Spleen (tissue), 11 donors: ENCODE measurements at regions not wholly inside any gene's neighbourhood (a gene's known extent, or its start where the extent isn't known, plus 50 kb on each side); places are given as distances from the start of the nearest gene placed in this dataset.
"Not testable (repeated sequence)": the region's sequence is repeated elsewhere in the genome, so short reads cannot be mapped to it uniquely, and the experiment has no call there.

Experiments
- DNase-seq: peaks from one replicate; pipeline ENCODE4 v3.0.0-alpha.2; 2020
- H3K27ac ChIP-seq, 8 donors: fragments of 200-600 bp; sonication (generic) in 7 of 8; 1 replicate in 4 of 8; 2 replicates in 4 of 8; pipeline versions ENCODE4 v1.5.0 to v1.8.0; 2016 to 2021; ENCODE audit warnings: inconsistent platforms in 4 of 8, mild to moderate bottlenecking in 4 of 8, moderate library complexity in 1 of 8
- H3K27me3 ChIP-seq, 7 donors: fragments of 200-600 bp; sonication (generic) in 6 of 7; replicated peaks in 1 of 7; 1 replicate in 4 of 7; 2 replicates in 3 of 7; pipeline versions ENCODE4 v1.5.0 to v1.8.0; 2016 to 2021; ENCODE audit warnings: inconsistent platforms in 3 of 7, mild to moderate bottlenecking in 1 of 7
- H3K36me3 ChIP-seq, 6 donors: fragments of 200-600 bp; sonication (generic) in 5 of 6; 1 replicate in 4 of 6; 2 replicates in 2 of 6; pipeline versions ENCODE4 v1.5.0 to v1.8.0; 2016 to 2021; ENCODE audit warnings: inconsistent platforms in 2 of 6
- H3K4me1 ChIP-seq, 6 donors: fragments of 200-600 bp; sonication (generic) in 5 of 6; 1 replicate in 3 of 6; 2 replicates in 3 of 6; pipeline versions ENCODE4 v1.5.0 to v1.8.0; 2016 to 2021; ENCODE audit warnings: inconsistent platforms in 3 of 6
- H3K4me3 ChIP-seq, 8 donors: fragments of 200-600 bp; sonication (generic) in 7 of 8; 1 replicate in 4 of 8; 2 replicates in 4 of 8; pipeline versions ENCODE4 v1.5.0 to v1.8.0; 2016 to 2021; ENCODE audit warnings: inconsistent platforms in 4 of 8, mild to moderate bottlenecking in 4 of 8, moderate library complexity in 2 of 8
- H3K9me3 ChIP-seq, 8 donors: fragments of 200-600 bp; sonication (generic) in 7 of 8; 1 replicate in 4 of 8; 2 replicates in 4 of 8; pipeline versions ENCODE4 v1.5.0 to v1.8.0; 2016 to 2021; ENCODE audit warnings: inconsistent platforms in 4 of 8
- CTCF ChIP-seq, 11 experiments: fragments of 200-600 bp in 7 of 11; fragments of 450-650 bp in 4 of 11; sonication (generic) in 4 of 11; IDR thresholded peaks in 8 of 11; conservative IDR thresholded peaks in 3 of 11; 1 replicate in 7 of 11; 2 replicates in 4 of 11; pipeline versions ENCODE4 v1.4.0 to v1.8.0; 2016 to 2021; ENCODE audit warnings: antibody characterized with exemption in 11 of 11, inconsistent platforms in 4 of 11, mild to moderate bottlenecking in 1 of 11
- POLR2A ChIP-seq, 3 donors: fragments of 450-650 bp; IDR thresholded peaks; one replicate each; pipeline ENCODE4 v1.5.1; 2017; ENCODE audit warnings: antibody characterized with exemption in 3 of 3, mild to moderate bottlenecking in 1 of 3
- POLR2AphosphoS5 ChIP-seq, 3 donors: sonication (generic); formaldehyde crosslinking; IDR thresholded peaks; one replicate each; pipeline ENCODE4 v1.5.1; 2017; ENCODE audit warnings: antibody characterized with exemption in 3 of 3
- WGBS, 5 donors: extraction: QIAGEN DNeasy Blood & Tissue Kit in 3 of 5; methylation state at CpG; one replicate each; pipeline versions ENCODE4 v1.1.5 to v1.1.7; 2013 to 2018; 5-methylcytosine and 5-hydroxymethylcytosine counted together
- intact Hi-C: fragments of 100-400 bp; cut with DNase I; formaldehyde crosslinking; loops from one replicate; pipeline ENCODE4 v1.15.0; 2023; ENCODE audit warnings: low total_unique reads
- donor health status: healthy with polysubstance abuse.
- donor health status: DM: no; HTN: no; CAD: no; lungs with moderate emphysema.
- donor health status: DM: no; HTN: no; CAD: no.
- donor health status: Bipolar disorder and iron deficiency.
- donor health status: healthy.
- donor health status: DM: no; HTN: no; CAD: no.
- donor health status: DM: yes; HTN: yes; CAD: no.

- intact Hi-C loops = no loop called here
- Histone ChIP-seq H3K27ac (no peak overlapping the region), H3K4me1 (no peaks in the 10 kb centered on the region), H3K36me3 (no peaks in the 10 kb centered on the region), H3K9me3 (peaks cover 0 to 5% (median 0%) of the 10 kb centered on the region in 8 donors), H3K27me3 (no peaks in the 10 kb centered on the region), H3K4me3 (no peak overlapping the region)
- TF ChIP-seq CTCF (IDR thresholded peaks at IDR 0.05 in 8 of 11, conservative IDR thresholded peaks at IDR 0.05 in 3 of 11) (no peak), POLR2A (IDR thresholded peaks at IDR 0.05) (no peak), POLR2AphosphoS5 (IDR thresholded peaks at IDR 0.05) (no peak)
- WGBS, 5 donors = 61 to 79% (median 69%) methylated on average over 4 of the region's 4 CpGs
- DNase-seq = no peak
Observed at GRCh38 chr3:95343228-95343627, 1280.4 kb downstream of the NSUN3 start.

- no peak for DNase-seq
- no peak overlapping the region for H3K4me3 ChIP-seq
- intact Hi-C loops = no loop called here
- H3K27ac ChIP-seq = no peak overlapping the region
- H3K9me3 ChIP-seq = peaks cover 0 to 5% (median 0%) of the 10 kb centered on the region in 8 donors
- no peaks in the 10 kb centered on the region for H3K4me1 ChIP-seq
- WGBS, 5 donors = 74 to 93% (median 91%) methylated on average over 1 of the region's 1 CpG
- TF ChIP-seq CTCF (IDR thresholded peaks at IDR 0.05 in 8 of 11, conservative IDR thresholded peaks at IDR 0.05 in 3 of 11) (no peak), POLR2A (IDR thresholded peaks at IDR 0.05) (no peak), POLR2AphosphoS5 (IDR thresholded peaks at IDR 0.05) (no peak)
- no peaks in the 10 kb centered on the region for H3K36me3 ChIP-seq
- H3K27me3 ChIP-seq = no peaks in the 10 kb centered on the region
Observed at GRCh38 chr3:95343767-95344166, 1280.9 kb downstream of the NSUN3 start.

DNA sequence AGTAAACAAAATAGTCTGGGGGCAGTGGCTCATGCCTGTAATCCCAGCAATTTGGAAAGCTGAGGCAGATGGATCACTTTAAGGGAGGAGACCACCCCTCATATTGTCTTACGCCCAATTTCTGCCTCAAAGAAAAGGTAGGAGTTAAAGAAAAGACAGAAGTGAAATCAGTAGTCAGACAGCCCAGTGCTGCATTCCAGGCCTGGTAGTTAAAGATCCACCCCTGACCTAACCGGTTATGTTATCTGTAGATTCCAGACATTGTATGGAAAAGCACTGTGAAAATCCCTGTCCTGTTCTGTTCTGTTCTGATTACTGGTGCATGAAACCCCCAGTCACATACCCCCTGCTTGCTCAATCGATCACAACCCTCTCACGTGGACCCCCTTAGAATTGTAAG is 1285.1 kb downstream of the NSUN3 start:
- DNase-seq, H3K9me3 ChIP-seq, intact Hi-C loops, H3K27ac ChIP-seq, H3K4me3 ChIP-seq, H3K36me3 ChIP-seq, H3K4me1 ChIP-seq, H3K27me3 ChIP-seq: not testable (repeated sequence)
- 82 to 93% (median 85%) methylated on average over 4 of the region's 4 CpGs for whole genome bisulfite sequencing, 5 donors

DNA sequence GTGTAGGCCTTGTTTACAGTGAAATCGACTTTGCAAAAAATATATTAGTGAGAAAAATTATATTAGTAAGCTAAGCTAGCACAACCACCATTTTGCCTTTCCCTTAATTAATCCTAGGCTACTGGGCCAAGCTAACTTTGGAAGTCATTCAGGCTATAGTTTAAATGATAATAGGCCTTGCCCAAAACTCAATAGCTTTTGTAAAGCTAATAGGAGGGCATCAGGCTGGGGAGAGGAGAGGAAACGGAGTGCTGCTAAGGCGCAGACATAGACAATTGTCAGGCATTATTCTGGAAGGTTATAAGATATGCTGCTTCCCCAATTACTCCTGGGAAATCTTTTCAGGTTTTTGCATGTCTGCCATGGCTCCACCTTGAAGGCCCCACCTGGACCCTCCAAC is 1286.0 kb downstream of the NSUN3 start:
- Histone ChIP-seq H3K27ac (no peak overlapping the region), H3K4me3 (no peak overlapping the region), H3K36me3 (no peaks in the 10 kb centered on the region), H3K27me3 (no peaks in the 10 kb centered on the region), H3K4me1 (no peaks in the 10 kb centered on the region), H3K9me3 (no peaks in the 10 kb centered on the region)
- no peak for TF ChIP-seq CTCF (IDR thresholded peaks at IDR 0.05 in 8 of 11, conservative IDR thresholded peaks at IDR 0.05 in 3 of 11)
- no peak for TF ChIP-seq POLR2A (IDR thresholded peaks at IDR 0.05)
- no peak for TF ChIP-seq POLR2AphosphoS5 (IDR thresholded peaks at IDR 0.05)
- WGBS, 5 donors = 84 to 89% (median 86%) methylated on average over 3 of the region's 3 CpGs
- intact Hi-C loops = no loop called here
- DNase-seq = no peak

GRCh38 chr3:95350049-95350448 is 1287.2 kb downstream of the NSUN3 start:
- Histone ChIP-seq H3K9me3 (no peaks in the 10 kb centered on the region), H3K36me3 (no peaks in the 10 kb centered on the region), H3K4me1 (no peaks in the 10 kb centered on the region), H3K27me3 (no peaks in the 10 kb centered on the region), H3K4me3 (no peak overlapping the region), H3K27ac (no peak overlapping the region)
- 63 to 88% (median 67%) methylated on average over 4 of the region's 4 CpGs for WGBS, 5 donors
- TF ChIP-seq POLR2AphosphoS5 (IDR thresholded peaks at IDR 0.05) (no peak), CTCF (IDR thresholded peaks at IDR 0.05 in 8 of 11, conservative IDR thresholded peaks at IDR 0.05 in 3 of 11) (no peak), POLR2A (IDR thresholded peaks at IDR 0.05) (no peak)
- intact Hi-C loops = no loop called here
- DNase-seq = no peak
